GM23338 (cell line): ENCODE measurements at regions not wholly inside any gene's neighbourhood (a gene's known extent, or its start where the extent isn't known, plus 50 kb on each side); places are given as distances from the start of the nearest gene placed in this dataset.

ENCODE experiments used
- ATAC-seq: fragments of 200-7000 bp; cut with Tn5 transposase; 3 replicates; pipeline ENCODE4 v1.9.1; 2020
- DNase-seq: peaks from one replicate; pipeline ENCODE4 v3.0.0-alpha.2; 2015; ENCODE audit warnings: low spot score
- H2AFZ ChIP-seq: fragments of 200-600 bp; sonication (generic); 2 replicates; pipeline ENCODE4 v1.8.0; 2016; ENCODE audit warnings: antibody characterized with exemption, mild to moderate bottlenecking, moderate library complexity
- H3F3A ChIP-seq: fragments of 200-600 bp; sonication (generic); replicated peaks from 2 replicates; pipeline ENCODE4 v1.8.0; 2017; ENCODE audit warnings: antibody characterized with exemption, mixed run types, low read depth
- H3K27ac ChIP-seq: fragments of 200-600 bp; sonication (generic); 2 replicates; pipeline ENCODE4 v1.6.1; 2016; ENCODE audit warnings: low read depth
- H3K27me3 ChIP-seq: fragments of 200-600 bp; sonication (generic); 2 replicates; pipeline ENCODE4 v1.8.0; 2016; ENCODE audit warnings: mild to moderate bottlenecking, mixed run types, moderate library complexity; ENCODE audit not compliant: insufficient read depth
- H3K36me3 ChIP-seq: fragments of 200-600 bp; sonication (generic); 2 replicates; pipeline ENCODE4 v1.8.0; 2016; ENCODE audit warnings: mild to moderate bottlenecking; ENCODE audit not compliant: insufficient read depth
- H3K4me1 ChIP-seq: fragments of 200-600 bp; sonication (generic); 2 replicates; pipeline ENCODE4 v1.8.0; 2016; ENCODE audit warnings: mild to moderate bottlenecking, moderate library complexity; ENCODE audit not compliant: insufficient read depth
- H3K4me2 ChIP-seq: fragments of 200-600 bp; sonication (generic); 2 replicates; pipeline ENCODE4 v1.7.1; 2017; ENCODE audit warnings: mixed run types
- H3K4me3 ChIP-seq: fragments of 200-600 bp; sonication (generic); 2 replicates; pipeline ENCODE4 v1.6.1; 2016; ENCODE audit warnings: mixed run types
- H3K79me2 ChIP-seq: fragments of 200-600 bp; sonication (generic); replicated peaks from 2 replicates; pipeline ENCODE4 v1.8.0; 2017; ENCODE audit warnings: mild to moderate bottlenecking; ENCODE audit not compliant: insufficient read depth
- H3K9me2 ChIP-seq: fragments of 200-600 bp; sonication (generic); 2 replicates; pipeline ENCODE4 v1.8.0; 2017; ENCODE audit not compliant: insufficient read depth
- H4K20me1 ChIP-seq: fragments of 200-600 bp; sonication (generic); replicated peaks from 2 replicates; pipeline ENCODE4 v1.8.0; 2017; ENCODE audit warnings: mild to moderate bottlenecking; ENCODE audit not compliant: insufficient read depth
- H3K27ac Mint-ChIP-seq: 2 replicates; pipeline ENCODE4 v1.8.0; 2020; ENCODE audit warnings: inconsistent platforms, mild to moderate bottlenecking, moderate library complexity, mixed read lengths
- H3K27me3 Mint-ChIP-seq: 3 replicates; pipeline ENCODE4 v1.8.0; 2022; ENCODE audit warnings: low read depth, mild to moderate bottlenecking, moderate library complexity, mixed read lengths, inconsistent platforms; ENCODE audit not compliant: insufficient read depth, poor library complexity
- H3K36me3 Mint-ChIP-seq: 3 replicates; pipeline ENCODE4 v1.8.0; 2021; ENCODE audit warnings: low read depth, mild to moderate bottlenecking, inconsistent platforms, moderate library complexity, mixed read lengths
- H3K4me1 Mint-ChIP-seq: 3 replicates; pipeline ENCODE4 v1.8.0; 2020; ENCODE audit warnings: mild to moderate bottlenecking, inconsistent platforms, mixed read lengths
- H3K4me3 Mint-ChIP-seq: 3 replicates; pipeline ENCODE4 v1.8.0; 2021; ENCODE audit warnings: moderate library complexity, mild to moderate bottlenecking, inconsistent platforms, mixed read lengths
- H3K9me3 Mint-ChIP-seq: 3 replicates; pipeline ENCODE4 v1.8.0; 2020; ENCODE audit warnings: moderate library complexity, mild to moderate bottlenecking, inconsistent platforms, mixed read lengths
- CREB1 ChIP-seq: fragments of 250-450 bp; sonication (Bioruptor Pico); IDR thresholded peaks from 2 replicates; pipeline ENCODE4 v1.5.0; 2020; ENCODE audit warnings: low read depth, mild to moderate bottlenecking, moderate library complexity
- EZH2phosphoT487 ChIP-seq: fragments of 200-600 bp; sonication (generic); IDR thresholded peaks from one replicate; pipeline ENCODE4 v1.8.1; 2018; ENCODE audit warnings: antibody characterized with exemption; ENCODE audit not compliant: unreplicated experiment
- JUNB ChIP-seq: IDR thresholded peaks from one replicate; pipeline ENCODE4 v1.6.1; 2016; ENCODE audit warnings: antibody characterized with exemption; ENCODE audit not compliant: unreplicated experiment
- STAT1 ChIP-seq: IDR thresholded peaks from one replicate; pipeline ENCODE4 v1.6.1; 2016; ENCODE audit warnings: antibody characterized with exemption; ENCODE audit not compliant: unreplicated experiment
- ZNF114 ChIP-seq: fragments of 250-450 bp; sonication (Bioruptor Pico); IDR thresholded peaks from 2 replicates; pipeline ENCODE4 v1.5.0; 2020; ENCODE audit warnings: mild to moderate bottlenecking, moderate library complexity
- ZNF331 ChIP-seq: fragments of 250-450 bp; sonication (Bioruptor Pico); IDR thresholded peaks from 2 replicates; pipeline ENCODE4 v1.5.0; 2020; ENCODE audit warnings: low read depth, mild to moderate bottlenecking, moderate library complexity
- TF ChIP-seq, protein P1 (sequence below), 2 experiments: fragments of 200-600 bp in 1 of 2; sonication (generic) in 1 of 2; conservative IDR thresholded peaks; 2 replicates each; pipeline versions ENCODE4 v1.5.1 to v1.6.1; 2016 to 2017; ENCODE audit warnings: antibody characterized with exemption in 2 of 2, low read depth in 2 of 2, mild to moderate bottlenecking in 2 of 2, moderate library complexity in 1 of 2
- TF ChIP-seq, protein P2 (sequence below): IDR thresholded peaks from one replicate; pipeline ENCODE4 v1.6.1; 2018; ENCODE audit warnings: antibody characterized with exemption; ENCODE audit not compliant: unreplicated experiment
- TF ChIP-seq, protein P3 (sequence below): fragments of 250-450 bp; sonication (Bioruptor Pico); IDR thresholded peaks from 2 replicates; pipeline ENCODE4 v1.5.0; 2020; ENCODE audit warnings: mild to moderate bottlenecking, moderate library complexity

GRCh38 chr5:167063116-167063515 is 1228.3 kb upstream of the WWC1 start (continued):
- TF ChIP-seq, protein P1, sequence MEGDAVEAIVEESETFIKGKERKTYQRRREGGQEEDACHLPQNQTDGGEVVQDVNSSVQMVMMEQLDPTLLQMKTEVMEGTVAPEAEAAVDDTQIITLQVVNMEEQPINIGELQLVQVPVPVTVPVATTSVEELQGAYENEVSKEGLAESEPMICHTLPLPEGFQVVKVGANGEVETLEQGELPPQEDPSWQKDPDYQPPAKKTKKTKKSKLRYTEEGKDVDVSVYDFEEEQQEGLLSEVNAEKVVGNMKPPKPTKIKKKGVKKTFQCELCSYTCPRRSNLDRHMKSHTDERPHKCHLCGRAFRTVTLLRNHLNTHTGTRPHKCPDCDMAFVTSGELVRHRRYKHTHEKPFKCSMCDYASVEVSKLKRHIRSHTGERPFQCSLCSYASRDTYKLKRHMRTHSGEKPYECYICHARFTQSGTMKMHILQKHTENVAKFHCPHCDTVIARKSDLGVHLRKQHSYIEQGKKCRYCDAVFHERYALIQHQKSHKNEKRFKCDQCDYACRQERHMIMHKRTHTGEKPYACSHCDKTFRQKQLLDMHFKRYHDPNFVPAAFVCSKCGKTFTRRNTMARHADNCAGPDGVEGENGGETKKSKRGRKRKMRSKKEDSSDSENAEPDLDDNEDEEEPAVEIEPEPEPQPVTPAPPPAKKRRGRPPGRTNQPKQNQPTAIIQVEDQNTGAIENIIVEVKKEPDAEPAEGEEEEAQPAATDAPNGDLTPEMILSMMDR (conservative IDR thresholded peaks at IDR 0.05; ENCODE audit: low read depth in 2 of 2) = no peak
- no peak for TF ChIP-seq STAT1
- TF ChIP-seq EZH2phosphoT487 = no peak

GRCh38 chr5:167063788-167064187 is 1227.7 kb upstream of the WWC1 start:
- no peaks in the 10 kb centered on the region for H3K36me3 ChIP-seq
- no peaks in the 10 kb centered on the region for H3F3A ChIP-seq
- H3K27ac Mint-ChIP-seq = no peak overlapping the region
- H3K27me3 ChIP-seq = no peaks in the 10 kb centered on the region
- ATAC-seq (no peak), DNase-seq (no peak)
- no peaks in the 10 kb centered on the region for H3K9me3 Mint-ChIP-seq
- H3K79me2 ChIP-seq = no peaks in the 10 kb centered on the region
- H3K36me3 Mint-ChIP-seq = no peaks in the 10 kb centered on the region
- no peaks in the 10 kb centered on the region for H4K20me1 ChIP-seq
- H3K4me1 ChIP-seq = peaks cover 13% of the 10 kb centered on the region; the same call in 1 of the 2 replicates
- H3K4me3 Mint-ChIP-seq = no peak overlapping the region
- no peak for TF ChIP-seq ZNF331 (CRISPR knock-in tag)
- TF ChIP-seq JUNB = no peak
- no peak for TF ChIP-seq ZNF114 (CRISPR knock-in tag)
- no peak for TF ChIP-seq EZH2phosphoT487
- TF ChIP-seq CREB1 (CRISPR knock-in tag) = no peak
- TF ChIP-seq, protein P2, sequence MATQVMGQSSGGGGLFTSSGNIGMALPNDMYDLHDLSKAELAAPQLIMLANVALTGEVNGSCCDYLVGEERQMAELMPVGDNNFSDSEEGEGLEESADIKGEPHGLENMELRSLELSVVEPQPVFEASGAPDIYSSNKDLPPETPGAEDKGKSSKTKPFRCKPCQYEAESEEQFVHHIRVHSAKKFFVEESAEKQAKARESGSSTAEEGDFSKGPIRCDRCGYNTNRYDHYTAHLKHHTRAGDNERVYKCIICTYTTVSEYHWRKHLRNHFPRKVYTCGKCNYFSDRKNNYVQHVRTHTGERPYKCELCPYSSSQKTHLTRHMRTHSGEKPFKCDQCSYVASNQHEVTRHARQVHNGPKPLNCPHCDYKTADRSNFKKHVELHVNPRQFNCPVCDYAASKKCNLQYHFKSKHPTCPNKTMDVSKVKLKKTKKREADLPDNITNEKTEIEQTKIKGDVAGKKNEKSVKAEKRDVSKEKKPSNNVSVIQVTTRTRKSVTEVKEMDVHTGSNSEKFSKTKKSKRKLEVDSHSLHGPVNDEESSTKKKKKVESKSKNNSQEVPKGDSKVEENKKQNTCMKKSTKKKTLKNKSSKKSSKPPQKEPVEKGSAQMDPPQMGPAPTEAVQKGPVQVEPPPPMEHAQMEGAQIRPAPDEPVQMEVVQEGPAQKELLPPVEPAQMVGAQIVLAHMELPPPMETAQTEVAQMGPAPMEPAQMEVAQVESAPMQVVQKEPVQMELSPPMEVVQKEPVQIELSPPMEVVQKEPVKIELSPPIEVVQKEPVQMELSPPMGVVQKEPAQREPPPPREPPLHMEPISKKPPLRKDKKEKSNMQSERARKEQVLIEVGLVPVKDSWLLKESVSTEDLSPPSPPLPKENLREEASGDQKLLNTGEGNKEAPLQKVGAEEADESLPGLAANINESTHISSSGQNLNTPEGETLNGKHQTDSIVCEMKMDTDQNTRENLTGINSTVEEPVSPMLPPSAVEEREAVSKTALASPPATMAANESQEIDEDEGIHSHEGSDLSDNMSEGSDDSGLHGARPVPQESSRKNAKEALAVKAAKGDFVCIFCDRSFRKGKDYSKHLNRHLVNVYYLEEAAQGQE = no peak
- TF ChIP-seq, protein P3, sequence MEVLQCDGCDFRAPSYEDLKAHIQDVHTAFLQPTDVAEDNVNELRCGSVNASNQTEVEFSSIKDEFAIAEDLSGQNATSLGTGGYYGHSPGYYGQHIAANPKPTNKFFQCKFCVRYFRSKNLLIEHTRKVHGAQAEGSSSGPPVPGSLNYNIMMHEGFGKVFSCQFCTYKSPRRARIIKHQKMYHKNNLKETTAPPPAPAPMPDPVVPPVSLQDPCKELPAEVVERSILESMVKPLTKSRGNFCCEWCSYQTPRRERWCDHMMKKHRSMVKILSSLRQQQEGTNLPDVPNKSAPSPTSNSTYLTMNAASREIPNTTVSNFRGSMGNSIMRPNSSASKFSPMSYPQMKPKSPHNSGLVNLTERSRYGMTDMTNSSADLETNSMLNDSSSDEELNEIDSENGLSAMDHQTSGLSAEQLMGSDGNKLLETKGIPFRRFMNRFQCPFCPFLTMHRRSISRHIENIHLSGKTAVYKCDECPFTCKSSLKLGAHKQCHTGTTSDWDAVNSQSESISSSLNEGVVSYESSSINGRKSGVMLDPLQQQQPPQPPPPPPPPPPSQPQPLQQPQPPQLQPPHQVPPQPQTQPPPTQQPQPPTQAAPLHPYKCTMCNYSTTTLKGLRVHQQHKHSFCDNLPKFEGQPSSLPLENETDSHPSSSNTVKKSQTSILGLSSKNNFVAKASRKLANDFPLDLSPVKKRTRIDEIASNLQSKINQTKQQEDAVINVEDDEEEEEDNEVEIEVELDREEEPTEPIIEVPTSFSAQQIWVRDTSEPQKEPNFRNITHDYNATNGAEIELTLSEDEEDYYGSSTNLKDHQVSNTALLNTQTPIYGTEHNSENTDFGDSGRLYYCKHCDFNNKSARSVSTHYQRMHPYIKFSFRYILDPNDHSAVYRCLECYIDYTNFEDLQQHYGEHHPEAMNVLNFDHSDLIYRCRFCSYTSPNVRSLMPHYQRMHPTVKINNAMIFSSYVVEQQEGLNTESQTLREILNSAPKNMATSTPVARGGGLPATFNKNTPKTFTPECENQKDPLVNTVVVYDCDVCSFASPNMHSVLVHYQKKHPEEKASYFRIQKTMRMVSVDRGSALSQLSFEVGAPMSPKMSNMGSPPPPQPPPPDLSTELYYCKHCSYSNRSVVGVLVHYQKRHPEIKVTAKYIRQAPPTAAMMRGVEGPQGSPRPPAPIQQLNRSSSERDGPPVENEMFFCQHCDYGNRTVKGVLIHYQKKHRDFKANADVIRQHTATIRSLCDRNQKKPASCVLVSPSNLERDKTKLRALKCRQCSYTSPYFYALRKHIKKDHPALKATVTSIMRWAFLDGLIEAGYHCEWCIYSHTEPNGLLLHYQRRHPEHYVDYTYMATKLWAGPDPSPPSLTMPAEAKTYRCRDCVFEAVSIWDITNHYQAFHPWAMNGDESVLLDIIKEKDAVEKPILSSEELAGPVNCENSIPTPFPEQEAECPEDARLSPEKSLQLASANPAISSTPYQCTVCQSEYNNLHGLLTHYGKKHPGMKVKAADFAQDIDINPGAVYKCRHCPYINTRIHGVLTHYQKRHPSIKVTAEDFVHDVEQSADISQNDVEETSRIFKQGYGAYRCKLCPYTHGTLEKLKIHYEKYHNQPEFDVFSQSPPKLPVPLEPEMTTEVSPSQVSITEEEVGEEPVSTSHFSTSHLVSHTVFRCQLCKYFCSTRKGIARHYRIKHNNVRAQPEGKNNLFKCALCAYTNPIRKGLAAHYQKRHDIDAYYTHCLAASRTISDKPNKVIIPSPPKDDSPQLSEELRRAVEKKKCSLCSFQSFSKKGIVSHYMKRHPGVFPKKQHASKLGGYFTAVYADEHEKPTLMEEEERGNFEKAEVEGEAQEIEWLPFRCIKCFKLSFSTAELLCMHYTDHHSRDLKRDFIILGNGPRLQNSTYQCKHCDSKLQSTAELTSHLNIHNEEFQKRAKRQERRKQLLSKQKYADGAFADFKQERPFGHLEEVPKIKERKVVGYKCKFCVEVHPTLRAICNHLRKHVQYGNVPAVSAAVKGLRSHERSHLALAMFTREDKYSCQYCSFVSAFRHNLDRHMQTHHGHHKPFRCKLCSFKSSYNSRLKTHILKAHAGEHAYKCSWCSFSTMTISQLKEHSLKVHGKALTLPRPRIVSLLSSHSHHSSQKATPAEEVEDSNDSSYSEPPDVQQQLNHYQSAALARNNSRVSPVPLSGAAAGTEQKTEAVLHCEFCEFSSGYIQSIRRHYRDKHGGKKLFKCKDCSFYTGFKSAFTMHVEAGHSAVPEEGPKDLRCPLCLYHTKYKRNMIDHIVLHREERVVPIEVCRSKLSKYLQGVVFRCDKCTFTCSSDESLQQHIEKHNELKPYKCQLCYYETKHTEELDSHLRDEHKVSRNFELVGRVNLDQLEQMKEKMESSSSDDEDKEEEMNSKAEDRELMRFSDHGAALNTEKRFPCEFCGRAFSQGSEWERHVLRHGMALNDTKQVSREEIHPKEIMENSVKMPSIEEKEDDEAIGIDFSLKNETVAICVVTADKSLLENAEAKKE (CRISPR knock-in tag) = no peak
- TF ChIP-seq STAT1 = no peak
- TF ChIP-seq, protein P1 (conservative IDR thresholded peaks at IDR 0.05; ENCODE audit: low read depth in 2 of 2) = no peak
- no peak overlapping the region for H3K4me2 ChIP-seq
- no peak overlapping the region for H3K27ac ChIP-seq
- H3K9me2 ChIP-seq = no peaks in the 10 kb centered on the region
- H3K4me1 Mint-ChIP-seq = peaks cover 14% of the 10 kb centered on the region
- H3K4me3 ChIP-seq = no peak overlapping the region
- no peaks in the 10 kb centered on the region for H3K27me3 Mint-ChIP-seq
- H2AFZ ChIP-seq = no peak overlapping the region
